ENCODE measurements at regions not wholly inside any gene's neighbourhood (a gene's known extent, or its start where the extent isn't known, plus 50 kb on each side); places are given as distances from the start of the nearest gene placed in this dataset. TPM values are rescaled to one million over a fixed set of nuclear protein-coding genes. Genes with fewer than 3 reads are reported as not detected.

Small RNA genes in the stretch of these regions (small RNA-seq; reads per million reads assigned to genes)
- not detected for gene RNU6-1031P (ENCODE audit: insufficient read depth)

Measured in neuronal stem cell (in vitro differentiated cells).